Activated CD4-positive, CD25-positive, alpha-beta regulatory T cell treated with anti-CD3 and anti-CD28 coated beads, Interleukin-2, amount 50 U/mL, for 72 hours (primary cell): ENCODE measurements at regions not wholly inside any gene's neighbourhood (a gene's known extent, or its start where the extent isn't known, plus 50 kb on each side); places are given as distances from the start of the nearest gene placed in this dataset.

Source experiments
- DNase-seq: peaks from one replicate; pipeline ENCODE4 v3.0.0; 2021

GRCh38 chr9:88933607-88934379 is 57.5 kb upstream of the S1PR3 start:
- DNase-seq, result no peak

DNA sequence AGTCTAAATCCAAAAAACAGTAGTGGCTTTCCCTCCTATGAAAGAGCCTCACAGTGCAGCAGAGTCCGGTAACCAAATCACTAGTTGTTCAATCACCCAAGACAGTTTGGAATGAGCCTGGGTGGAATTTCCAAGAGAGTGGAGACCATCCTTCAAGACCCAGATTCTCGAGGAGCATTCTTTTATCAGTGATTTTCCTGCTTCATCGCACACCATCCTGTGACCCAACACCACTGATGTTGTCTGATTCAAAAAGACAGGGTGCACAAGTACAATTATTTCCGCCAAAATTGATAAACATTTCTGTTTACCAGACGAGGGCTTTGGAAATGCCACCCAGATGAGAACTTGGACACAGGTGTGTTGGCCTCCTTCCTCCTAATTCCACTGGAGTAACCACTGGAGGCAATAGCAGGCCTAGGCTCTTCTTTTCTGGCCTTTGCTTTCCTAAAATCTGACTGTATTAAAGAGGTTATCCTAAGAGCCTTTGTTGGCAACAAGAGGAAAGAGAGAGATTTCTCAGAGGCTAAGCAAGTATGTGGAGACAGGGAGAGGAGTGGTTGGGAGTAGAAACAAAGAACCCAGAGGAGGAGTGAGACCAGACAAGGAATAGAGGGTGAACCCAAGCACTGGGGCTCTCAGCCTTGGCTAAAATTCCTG is 56.3 kb upstream of the S1PR3 start:
- no peak for DNase-seq

DNA sequence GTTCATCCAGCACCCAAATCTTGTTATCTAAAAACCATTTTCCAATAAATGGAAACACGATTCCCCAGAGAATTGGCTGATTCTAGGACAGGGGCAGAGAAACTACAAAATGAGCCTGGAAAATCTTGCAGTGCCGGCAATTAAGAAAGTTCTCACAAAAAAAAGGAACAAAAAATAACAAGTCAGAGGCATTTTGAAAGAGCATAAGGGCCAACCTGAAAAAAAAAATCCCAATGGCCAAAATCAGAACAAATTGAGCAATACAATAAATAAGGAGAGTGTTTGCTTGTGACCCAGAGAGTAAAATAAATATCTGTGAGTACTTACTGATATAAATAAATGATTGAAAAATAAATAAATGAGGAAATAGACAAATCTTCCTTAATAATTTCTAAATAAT is 55.1 kb upstream of the S1PR3 start:
- no peak for DNase-seq

DNA sequence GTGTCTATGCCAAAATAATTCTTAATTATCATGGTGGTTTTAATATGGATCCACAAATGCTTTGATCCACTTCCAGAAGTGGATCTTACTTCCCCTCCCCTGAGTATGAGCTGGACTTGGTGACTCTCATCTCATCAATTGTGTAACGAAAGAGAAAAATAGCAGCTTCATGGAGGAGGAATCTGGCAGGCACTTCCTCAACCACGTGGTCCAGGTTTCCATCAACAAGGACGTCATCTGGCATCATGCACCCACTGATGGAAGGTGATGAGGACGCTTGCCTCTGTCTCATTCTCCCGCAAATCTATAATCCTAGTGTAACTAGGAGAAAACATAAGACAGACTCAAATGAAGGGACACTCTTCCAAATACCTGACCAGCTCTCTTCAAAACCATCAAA is 54.6 kb upstream of the S1PR3 start:
- no peak for DNase-seq

DNA sequence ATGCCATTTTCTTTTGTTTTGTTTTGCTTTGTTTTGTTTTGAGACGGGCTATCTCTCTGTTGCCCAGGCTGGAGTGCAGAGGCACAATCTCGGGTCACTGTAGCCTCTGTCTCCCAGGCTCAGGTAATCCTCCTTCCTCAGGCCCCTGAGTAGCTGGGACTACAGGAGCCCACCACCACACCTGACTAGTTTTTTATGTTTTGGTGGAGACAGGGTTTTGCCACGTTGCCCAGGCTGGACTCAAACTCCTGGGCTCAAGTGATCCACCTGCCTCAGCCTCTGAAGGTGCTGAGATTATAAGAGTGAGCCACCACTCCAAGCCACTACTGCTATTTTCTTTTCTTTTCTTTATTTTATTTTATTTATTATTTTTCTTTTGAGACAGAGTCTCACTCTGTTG is 54.0 kb upstream of the S1PR3 start:
- DNase-seq, result no peak

DNA sequence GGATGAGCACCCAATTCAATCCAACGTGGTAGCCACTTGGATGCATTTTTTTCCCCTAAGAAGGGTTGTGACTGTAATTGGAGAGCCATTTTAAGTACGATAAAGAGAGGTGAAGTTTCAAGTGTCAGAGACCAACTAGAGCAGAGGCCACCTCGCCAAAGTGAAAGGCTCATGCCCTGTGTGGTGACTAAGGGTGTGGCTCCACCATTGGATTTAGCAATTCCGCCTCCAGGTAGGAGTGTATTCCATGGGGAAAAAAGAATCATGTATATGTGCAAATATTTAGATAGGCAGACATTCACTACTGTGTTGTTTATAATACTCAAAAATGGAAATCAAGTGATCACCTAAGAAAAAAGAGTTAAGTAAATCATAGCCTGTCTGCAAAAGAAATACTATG is 53.1 kb upstream of the S1PR3 start:
- DNase-seq, result no peak
